HCT116 (cell line): ENCODE measurements at regions not wholly inside any gene's neighbourhood (a gene's known extent, or its start where the extent isn't known, plus 50 kb on each side); places are given as distances from the start of the nearest gene placed in this dataset.

ENCODE experiments used
- ATAC-seq: fragments of 200-7000 bp; cut with Tn5 transposase; 2 replicates; pipeline ENCODE4 v1.9.1; 2020; ENCODE audit warnings: mild to moderate bottlenecking, moderate library complexity
- BruUV-seq: library from RNA; stranded (reverse); fragments of 400-500 nt; replicated peaks from 2 replicates; lab custom pipeline; 2021; lab: Mats Ljungman, UMichigan
- CTCF ChIA-PET: fragments of 300-600 bp; sonication (Branson Sonifier 250); formaldehyde crosslinking; loops from one replicate; lab custom pipeline; 2021; ENCODE audit warnings: antibody characterized with exemption; lab: Charles Lee
- POLR2A ChIA-PET: fragments of 300-600, 350-600 bp; sonication (Branson Sonifier 250); formaldehyde crosslinking; loops from one replicate; lab custom pipeline; 2021; ENCODE audit warnings: antibody characterized with exemption; lab: Charles Lee
- RAD21 ChIA-PET, 2 experiments: fragments of 300-600 bp; sonication (Branson Sonifier 250); formaldehyde crosslinking; loops; one replicate each; lab custom pipeline; 2023; ENCODE audit warnings: low total read pairs in 2 of 2; ENCODE audit not compliant: uncharacterized antibody in 2 of 2, unreplicated experiment in 2 of 2, low non-redundant PET in 1 of 2; lab: Charles Lee
- DNase-seq: peaks from one replicate; pipeline ENCODE4 v3.0.0-alpha.2; 2010; ENCODE audit warnings: low read depth, low spot score
- H2AFZ ChIP-seq: fragments of 200-600 bp; shearing (Covaris generic), sonication (generic); 2 replicates; pipeline ENCODE4 v1.6.1; 2017; ENCODE audit warnings: low read depth, mixed run types, mixed read lengths, antibody characterized with exemption, low read length; ENCODE audit not compliant: poor library complexity, severe bottlenecking
- H3K27ac ChIP-seq: 2 replicates; pipeline ENCODE4 v1.5.1; 2012; ENCODE audit warnings: low read depth, low read length
- H3K27me3 ChIP-seq: fragments of 200-600 bp; sonication (generic); 2 replicates; pipeline ENCODE4 v1.6.1; 2016; ENCODE audit warnings: mixed run types, low read length, mixed read lengths; ENCODE audit not compliant: insufficient read depth
- H3K36me3 ChIP-seq, 2 experiments: fragments of 200-500 bp in 1 of 2; fragments of 200-600 bp in 1 of 2; sonication (Bioruptor generic) in 1 of 2; sonication (generic) in 1 of 2; 2 replicates each; pipeline versions ENCODE4 v1.5.1 to v1.6.1; 2014 to 2016; ENCODE audit warnings: low read length in 2 of 2, inconsistent platforms in 1 of 2, mixed read lengths in 1 of 2, mixed run types in 1 of 2; ENCODE audit not compliant: insufficient read depth in 2 of 2, control insufficient read depth in 1 of 2
- H3K4me1 ChIP-seq, 2 experiments: fragments of 200-600 bp in 1 of 2; sonication (generic) in 1 of 2; 2 replicates each; pipeline versions ENCODE4 v1.5.1 to v1.6.1; 2012 to 2017; ENCODE audit warnings: low read length in 2 of 2, inconsistent platforms in 1 of 2, mild to moderate bottlenecking in 1 of 2, mixed read lengths in 1 of 2, mixed run types in 1 of 2, moderate library complexity in 1 of 2; ENCODE audit not compliant: insufficient read depth in 2 of 2, control insufficient read depth in 1 of 2
- H3K4me2 ChIP-seq: fragments of 200-600 bp; sonication (generic); 2 replicates; pipeline ENCODE4 v1.6.1; 2017; ENCODE audit warnings: mixed run types, low read length, mixed read lengths
- H3K4me3 ChIP-seq, 2 experiments: fragments of 200-600 bp in 1 of 2; sonication (generic) in 1 of 2; replicated peaks in 1 of 2; 2 replicates each; pipeline ENCODE4 v1.5.1; 2011 to 2016; ENCODE audit warnings: low read length in 2 of 2, control low read depth in 1 of 2, low read depth in 1 of 2, mild to moderate bottlenecking in 1 of 2, mixed read lengths in 1 of 2, mixed run types in 1 of 2
- H3K79me2 ChIP-seq: fragments of 200-600 bp; sonication (generic); 2 replicates; pipeline ENCODE4 v1.6.1; 2017; ENCODE audit warnings: mild to moderate bottlenecking, mixed run types, low read length, moderate library complexity, mixed read lengths; ENCODE audit not compliant: insufficient read depth
- H3K9ac ChIP-seq: fragments of 200-600 bp; sonication (generic); 2 replicates; pipeline ENCODE4 v1.6.1; 2016; ENCODE audit warnings: low read length, mixed read lengths
- H3K9me2 ChIP-seq: fragments of 200-600 bp; sonication (generic), shearing (Covaris generic); 2 replicates; pipeline ENCODE4 v1.6.1; 2017; ENCODE audit warnings: mixed run types, mild to moderate bottlenecking, moderate library complexity; ENCODE audit not compliant: insufficient read depth
- H3K9me3 ChIP-seq, 2 experiments: fragments of 200-500 bp in 1 of 2; fragments of 200-600 bp in 1 of 2; sonication (Bioruptor generic) in 1 of 2; sonication (generic) in 1 of 2; 2 replicates each; pipeline ENCODE4 v1.6.1; 2014 to 2017; ENCODE audit warnings: low read length in 2 of 2, mixed read lengths in 2 of 2, inconsistent platforms in 1 of 2, low read depth in 1 of 2, mild to moderate bottlenecking in 1 of 2, mixed run types in 1 of 2, moderate library complexity in 1 of 2; ENCODE audit not compliant: control insufficient read depth in 1 of 2, insufficient read depth in 1 of 2
- H4K20me1 ChIP-seq: fragments of 200-600 bp; sonication (generic), shearing (Covaris generic); 2 replicates; pipeline ENCODE4 v1.6.1; 2017; ENCODE audit warnings: mixed run types, mild to moderate bottlenecking, moderate library complexity; ENCODE audit not compliant: insufficient read depth
- CBX3 ChIP-seq: IDR thresholded peaks from 2 replicates; pipeline ENCODE4 v1.6.1; 2012; ENCODE audit warnings: low read depth
- CEBPB ChIP-seq: IDR thresholded peaks from 2 replicates; pipeline ENCODE4 v1.6.1; 2012; ENCODE audit warnings: low read depth
- CTCF ChIP-seq, 3 experiments: fragments of 200-600 bp in 1 of 3; sonication (generic) in 1 of 3; IDR thresholded peaks in 2 of 3; conservative IDR thresholded peaks in 1 of 3; 2 replicates each; pipeline ENCODE4 v1.5.1; 2012 to 2017; ENCODE audit warnings: low read depth in 2 of 3, low read length in 2 of 3, antibody characterized with exemption in 1 of 3, borderline replicate concordance in 1 of 3, control low read depth in 1 of 3, mild to moderate bottlenecking in 1 of 3, mixed read lengths in 1 of 3, mixed run types in 1 of 3, moderate library complexity in 1 of 3; ENCODE audit not compliant: insufficient read depth in 1 of 3
- EGR1 ChIP-seq: IDR thresholded peaks from 2 replicates; pipeline ENCODE4 v1.6.1; 2012; ENCODE audit warnings: low read depth
- ELF1 ChIP-seq: IDR thresholded peaks from 2 replicates; pipeline ENCODE4 v1.6.1; 2012; ENCODE audit warnings: low read depth, borderline replicate concordance
- EZH2 ChIP-seq: fragments of 200-600 bp; sonication (generic); IDR thresholded peaks from 2 replicates; pipeline ENCODE4 v1.6.1; 2017; ENCODE audit warnings: antibody characterized with exemption, mixed run types
- EZH2phosphoT487 ChIP-seq: fragments of 200-600 bp; IDR thresholded peaks from 2 replicates; pipeline ENCODE4 v1.6.1; 2018; ENCODE audit warnings: antibody characterized with exemption, borderline replicate concordance
- JUND ChIP-seq: IDR thresholded peaks from 2 replicates; pipeline ENCODE4 v1.6.1; 2012
- POLR2A ChIP-seq: IDR thresholded peaks from 2 replicates; pipeline ENCODE4 v1.7.0; 2011; ENCODE audit warnings: borderline replicate concordance; ENCODE audit not compliant: insufficient read depth, insufficient read length; ENCODE audit errors: extremely low read depth
- POLR2AphosphoS5 ChIP-seq: IDR thresholded peaks from 2 replicates; pipeline ENCODE4 v1.6.1; 2011; ENCODE audit warnings: mild to moderate bottlenecking, low read depth, low read length, moderate library complexity
- RAD21 ChIP-seq: IDR thresholded peaks from 2 replicates; pipeline ENCODE4 v1.6.1; 2012; ENCODE audit warnings: low read depth, mild to moderate bottlenecking
- SIN3A ChIP-seq: IDR thresholded peaks from 2 replicates; pipeline ENCODE4 v1.6.1; 2012; ENCODE audit warnings: low read depth
- SP1 ChIP-seq: IDR thresholded peaks from 2 replicates; pipeline ENCODE4 v1.6.1; 2012; ENCODE audit warnings: low read depth
- SRF ChIP-seq: IDR thresholded peaks from 2 replicates; pipeline ENCODE4 v1.6.1; 2012; ENCODE audit warnings: low read depth
- TCF7L2 ChIP-seq: IDR thresholded peaks from 2 replicates; pipeline ENCODE4 v1.7.0; 2011; ENCODE audit warnings: borderline replicate concordance, inconsistent platforms; ENCODE audit not compliant: insufficient read depth, insufficient read length; ENCODE audit errors: extremely low read depth
- YY1 ChIP-seq: IDR thresholded peaks from 2 replicates; pipeline ENCODE4 v1.6.1; 2011; ENCODE audit warnings: low read length, low read depth, moderate library complexity, mild to moderate bottlenecking; ENCODE audit not compliant: insufficient replicate concordance; ENCODE audit errors: extremely low read depth
- ZFX ChIP-seq: fragments of 450-650 bp; IDR thresholded peaks from 2 replicates; pipeline ENCODE4 v1.6.1; 2017
- ZNF274 ChIP-seq: fragments of 200-500 bp; sonication (Bioruptor generic); IDR thresholded peaks from 2 replicates; pipeline ENCODE4 v1.6.1; 2014; ENCODE audit warnings: mild to moderate bottlenecking, low read depth, low read length, inconsistent platforms
- intact Hi-C: fragments of 100-400 bp; cut with micrococcal nuclease; formaldehyde crosslinking; loops from 2 replicates; pipeline ENCODE4 v1.10.0; 2022
- TF ChIP-seq, protein P1 (sequence below): IDR thresholded peaks from 2 replicates; pipeline ENCODE4 v1.6.1; 2012

- TF ChIP-seq TCF7L2 (no peak), CTCF (IDR thresholded peaks at IDR 0.05 in 2 of 3, conservative IDR thresholded peaks at IDR 0.05 in 1 of 3; ENCODE audit: borderline replicate concordance in 1 of 3, insufficient read depth in 1 of 3, low read depth in 2 of 3, low read length in 2 of 3) (no peak), POLR2A (no peak), RAD21 (no peak), EGR1 (no peak), SRF (no peak), SIN3A (no peak), JUND (no peak), YY1 (no peak), POLR2AphosphoS5 (no peak)
- TF ChIP-seq, protein P1, sequence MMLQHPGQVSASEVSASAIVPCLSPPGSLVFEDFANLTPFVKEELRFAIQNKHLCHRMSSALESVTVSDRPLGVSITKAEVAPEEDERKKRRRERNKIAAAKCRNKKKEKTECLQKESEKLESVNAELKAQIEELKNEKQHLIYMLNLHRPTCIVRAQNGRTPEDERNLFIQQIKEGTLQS: no peak
- TF ChIP-seq, all 23 proteins: peak for 0
Observed at GRCh38 chr10:106500925-106501525, 663.5 kb downstream of the SORCS1 start (continued).

DNA sequence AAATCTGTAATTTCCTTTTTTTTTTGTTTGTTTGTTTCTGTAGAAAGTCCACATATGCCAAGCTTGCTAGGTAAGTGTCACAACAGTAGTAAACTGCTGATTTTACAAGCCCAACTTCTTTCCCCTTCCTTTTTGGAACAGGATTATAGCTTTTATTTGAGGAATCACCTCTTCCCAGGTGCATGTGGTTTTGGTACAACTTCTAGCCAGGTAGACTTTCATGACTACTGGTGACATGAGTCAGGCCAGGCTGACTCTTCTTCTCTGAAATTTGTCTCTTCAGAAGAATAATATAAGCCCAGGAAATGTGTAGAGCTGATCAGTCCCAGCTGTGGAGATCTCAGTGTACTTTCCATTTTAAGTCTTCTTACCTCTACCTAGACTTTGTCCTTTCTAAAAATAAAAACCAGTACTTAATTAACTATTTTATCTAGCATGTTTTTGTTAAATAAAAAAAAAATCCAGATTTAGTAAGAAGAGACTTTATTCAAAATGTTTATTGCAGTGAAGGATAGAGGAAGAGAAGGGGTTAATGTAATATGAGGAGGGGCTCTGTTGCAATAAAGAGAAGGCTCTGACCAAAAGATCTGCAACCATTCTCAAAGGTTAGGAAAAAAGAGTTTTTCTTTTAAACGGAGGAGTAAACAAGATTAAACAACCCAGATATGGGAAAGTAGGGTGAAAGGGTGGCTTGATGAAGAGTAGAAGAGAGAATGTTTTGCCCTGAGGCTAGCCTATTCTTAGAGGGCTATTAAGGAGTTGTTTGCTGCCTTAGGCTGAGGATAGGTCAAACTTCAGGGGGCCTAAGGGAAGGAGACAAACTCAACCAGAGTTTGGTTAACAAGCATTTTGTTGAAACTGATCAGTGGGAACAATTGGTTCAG lies 664.2 kb downstream of the SORCS1 start:
- Histone ChIP-seq H4K20me1 (no peaks in the 10 kb centered on the region), H3K4me3 (no peak overlapping the region), H3K27ac (no peak overlapping the region), H3K4me2 (no peak overlapping the region), H3K9ac (no peak overlapping the region), H3K36me3 (no peaks in the 10 kb centered on the region; a peak in 1 of 4 replicates), H3K79me2 (no peaks in the 10 kb centered on the region), H3K27me3 (no peaks in the 10 kb centered on the region), H2AFZ (no peak overlapping the region), H3K9me3 (peaks cover 19 to 26% of the 10 kb centered on the region in 2 experiments; a peak in 2 of 4 replicates), H3K4me1 (no peaks in the 10 kb centered on the region), H3K9me2 (no peaks in the 10 kb centered on the region)
- ATAC-seq (no peak), DNase-seq (no peak)
- BruUV-seq: no TSS peak
- ChIA-PET POLR2A (no interaction called here), CTCF (no interaction called here)
- intact Hi-C loops: no loop called here
- TF ChIP-seq SRF: no peak
- no peak for TF ChIP-seq EZH2phosphoT487
- TF ChIP-seq ZNF274: no peak
- no peak for TF ChIP-seq CEBPB
- no peak for TF ChIP-seq SP1
- no peak for TF ChIP-seq ZFX
- no peak for TF ChIP-seq JUND
- no peak for TF ChIP-seq SIN3A
- no peak for TF ChIP-seq POLR2A
- no peak for TF ChIP-seq TCF7L2
- no peak for TF ChIP-seq CBX3
- no peak for TF ChIP-seq YY1
- TF ChIP-seq ELF1: no peak
- TF ChIP-seq EZH2: no peak
- TF ChIP-seq, all 23 proteins: peak for 0
- RAD21 ChIA-PET: no interaction called here
